GM19372 (cell line): ENCODE measurements at regions not wholly inside any gene's neighbourhood (a gene's known extent, or its start where the extent isn't known, plus 50 kb on each side); places are given as distances from the start of the nearest gene placed in this dataset.

Experiments
- ATAC-seq: cut with Tn5 transposase; IDR thresholded peaks from one replicate; pipeline ENCODE4 v1.9.1; 2021; ENCODE audit warnings: mild to moderate bottlenecking, low read depth, moderate library complexity; ENCODE audit not compliant: unreplicated experiment

DNA sequence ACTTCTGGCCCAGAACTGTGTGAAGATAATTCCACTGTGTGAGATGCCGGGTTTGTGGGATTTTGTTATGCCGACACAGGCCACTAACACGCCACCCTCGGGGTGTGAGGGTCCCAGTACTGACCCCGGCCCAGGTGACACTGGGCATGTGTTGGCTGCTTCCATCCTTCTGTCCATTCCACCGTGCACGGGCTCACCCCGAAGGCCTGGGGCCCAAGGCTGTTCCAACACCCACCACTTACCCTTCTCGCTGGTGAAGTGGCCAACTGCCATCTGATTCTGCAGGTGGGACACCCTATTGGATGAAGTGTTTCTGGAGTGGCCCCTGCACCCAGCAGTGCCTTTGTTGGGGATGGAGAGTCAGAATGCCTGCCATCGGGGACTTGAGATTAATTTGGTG, 1307.5 kb downstream of the BRD1 start:
- ATAC-seq, result no peak

- no peak for ATAC-seq
Observed at GRCh38 chr22:48517039-48518030, 1310.3 kb downstream of the BRD1 start.

GRCh38 chr22:48516571-48516970, 1311.1 kb downstream of the BRD1 start:
- ATAC-seq, result no peak

GRCh38 chr22:48515571-48516200, 1312.0 kb downstream of the BRD1 start:
- no peak for ATAC-seq

- no peak for ATAC-seq
Observed at GRCh38 chr22:48513929-48514328, 1313.7 kb downstream of the BRD1 start.

GRCh38 chr22:48513446-48513845, 1314.2 kb downstream of the BRD1 start:
- no peak for ATAC-seq

- ATAC-seq, result no peak
Observed at GRCh38 chr22:48511781-48512327, 1315.8 kb downstream of the BRD1 start.

DNA sequence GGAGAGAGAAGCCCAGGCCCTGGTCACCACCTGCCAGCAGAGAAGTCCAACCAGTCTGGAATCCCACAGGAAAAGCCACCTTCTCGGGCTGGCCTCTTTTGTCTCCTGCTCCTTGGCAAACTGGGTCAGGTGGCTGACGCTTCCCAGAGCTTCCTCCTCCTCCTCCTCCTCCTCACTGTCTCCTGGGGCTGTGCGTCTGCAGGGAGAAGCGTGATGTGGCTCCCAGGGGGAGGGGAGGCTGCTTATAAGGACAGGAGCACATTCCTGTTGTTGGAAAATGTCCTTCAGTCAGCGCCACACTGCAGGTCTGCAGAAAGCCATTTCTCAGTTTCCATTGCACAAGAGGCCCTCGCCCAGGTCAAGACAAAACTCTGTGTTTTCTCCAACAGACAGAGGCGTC, 1316.5 kb downstream of the BRD1 start:
- no peak for ATAC-seq

- no peak for ATAC-seq
Observed at GRCh38 chr22:48510599-48510998, 1317.1 kb downstream of the BRD1 start.

DNA sequence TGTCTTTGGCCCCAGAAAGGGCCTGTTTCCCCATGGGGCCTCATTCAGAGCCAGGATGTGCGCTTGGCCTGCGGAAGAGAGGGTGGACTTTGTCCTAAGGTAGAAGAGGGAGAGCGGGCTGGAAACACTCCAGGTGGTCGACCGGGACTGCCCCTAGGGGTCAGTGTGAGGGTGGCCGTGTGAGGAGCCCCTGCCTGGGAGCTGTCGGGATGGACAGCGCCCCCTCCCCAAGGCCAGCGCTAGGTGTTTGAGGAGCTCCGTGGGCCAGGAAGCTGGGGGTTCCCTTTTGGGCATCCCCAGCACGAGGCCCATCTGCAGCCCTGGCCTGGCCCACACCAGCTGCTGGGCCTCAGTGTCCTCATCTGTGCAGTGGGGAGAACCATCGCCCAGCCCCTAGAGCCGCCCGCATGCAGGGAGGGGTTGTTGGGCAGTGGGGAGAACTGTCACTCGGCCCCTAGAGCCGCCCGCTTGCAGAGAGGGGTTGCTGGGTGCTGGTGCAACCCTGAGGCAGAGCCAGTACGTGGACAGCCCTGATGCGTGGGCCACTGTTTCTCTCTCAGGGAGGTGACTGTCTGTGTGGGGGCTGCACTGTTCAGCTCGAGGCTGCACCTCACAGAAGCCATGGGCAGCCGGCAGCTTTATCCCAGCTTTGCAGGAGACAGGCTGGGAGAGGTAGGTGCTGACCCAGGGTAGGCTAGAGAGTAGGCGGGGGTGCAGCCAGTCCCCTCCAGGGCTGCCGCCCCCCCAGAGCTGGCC, 1319.9 kb downstream of the BRD1 start:
- ATAC-seq, result no peak

DNA sequence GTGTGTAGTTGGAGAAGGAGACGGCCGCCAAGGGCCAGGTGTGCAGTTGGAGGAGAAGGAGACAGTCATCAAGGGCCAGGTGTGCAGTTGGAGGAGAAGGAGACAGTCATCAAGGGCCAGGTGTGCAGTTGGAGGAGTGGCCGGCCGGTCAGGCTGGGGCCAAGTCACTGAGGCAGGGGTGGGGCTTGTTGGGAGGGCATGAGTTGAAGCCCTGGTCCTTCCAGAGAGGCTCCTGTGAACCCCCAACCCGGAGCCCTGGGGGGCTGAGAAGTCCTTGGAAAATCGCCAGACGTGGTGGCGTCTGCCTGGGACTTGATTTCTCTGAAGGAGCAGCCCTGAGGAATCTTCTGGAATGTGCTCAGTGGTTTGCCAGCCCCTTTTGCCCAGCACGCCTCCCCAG, 1320.5 kb downstream of the BRD1 start:
- ATAC-seq, result no peak

GRCh38 chr22:48506506-48507145, 1321.0 kb downstream of the BRD1 start:
- no peak for ATAC-seq

GRCh38 chr22:48505891-48506290, 1321.8 kb downstream of the BRD1 start:
- ATAC-seq, result no peak

GRCh38 chr22:48504519-48505140, 1323.0 kb downstream of the BRD1 start:
- no peak for ATAC-seq

DNA sequence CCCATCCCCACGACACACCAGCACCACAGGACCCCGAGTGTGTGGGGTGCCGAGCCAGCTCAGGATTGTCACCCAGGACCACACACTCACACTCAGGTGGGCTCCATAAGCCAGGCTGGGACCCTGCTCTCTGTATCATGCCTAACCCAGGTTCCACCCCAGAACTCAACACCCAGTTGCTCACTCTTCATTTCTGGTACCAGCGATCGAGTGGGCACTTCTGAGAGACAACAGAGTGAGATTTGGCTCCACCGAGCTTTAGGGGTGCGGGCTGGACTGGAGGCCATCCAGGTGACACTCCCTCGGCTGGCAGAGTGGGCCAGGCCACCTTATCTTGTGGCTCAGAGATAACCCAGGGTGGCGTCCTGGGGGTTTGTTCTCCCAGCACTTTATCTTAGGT, 1323.8 kb downstream of the BRD1 start:
- ATAC-seq, result no peak

DNA sequence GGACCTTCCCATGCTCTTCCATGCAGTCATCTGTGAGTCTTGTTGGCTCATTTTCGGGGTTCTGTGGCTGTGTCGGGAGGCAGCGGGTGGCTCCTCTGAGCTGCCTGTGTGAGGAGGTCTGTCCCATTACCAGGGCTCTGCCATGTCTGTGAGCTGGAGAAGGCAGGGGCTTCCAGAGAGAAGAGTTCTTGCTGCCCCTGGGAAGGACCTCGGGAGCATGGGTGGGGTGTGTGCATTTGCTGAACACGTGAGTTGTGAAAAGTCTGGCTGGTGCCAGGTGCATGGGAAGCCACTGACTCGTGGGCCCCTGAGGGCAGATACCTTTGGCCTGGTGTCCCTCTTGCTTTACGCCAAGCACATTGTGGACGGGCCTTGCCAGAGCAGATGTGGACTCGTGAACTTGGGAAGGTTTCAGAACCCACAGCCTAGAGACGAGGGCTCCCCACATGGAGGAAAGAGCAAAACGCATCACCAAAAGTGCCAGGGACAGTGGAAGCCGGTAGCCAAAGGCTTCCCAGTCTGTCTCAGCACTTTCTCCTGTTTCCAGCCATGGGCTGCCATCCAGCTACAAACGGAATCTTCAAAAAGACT, 1324.5 kb downstream of the BRD1 start:
- ATAC-seq, result no peak

GRCh38 chr22:48501231-48501750, 1326.4 kb downstream of the BRD1 start:
- no peak for ATAC-seq

GRCh38 chr22:48500471-48501230, 1327.0 kb downstream of the BRD1 start:
- no peak for ATAC-seq
